GM04504 (cell line): ENCODE measurements at regions not wholly inside any gene's neighbourhood (a gene's known extent, or its start where the extent isn't known, plus 50 kb on each side); places are given as distances from the start of the nearest gene placed in this dataset.
"Not testable (repeated sequence)": the region's sequence is repeated elsewhere in the genome, so short reads cannot be mapped to it uniquely, and the experiment has no call there.

Experiments
- DNase-seq: peaks from one replicate; pipeline ENCODE4 v3.0.0-alpha.2; 2012; ENCODE audit warnings: low read depth

DNA sequence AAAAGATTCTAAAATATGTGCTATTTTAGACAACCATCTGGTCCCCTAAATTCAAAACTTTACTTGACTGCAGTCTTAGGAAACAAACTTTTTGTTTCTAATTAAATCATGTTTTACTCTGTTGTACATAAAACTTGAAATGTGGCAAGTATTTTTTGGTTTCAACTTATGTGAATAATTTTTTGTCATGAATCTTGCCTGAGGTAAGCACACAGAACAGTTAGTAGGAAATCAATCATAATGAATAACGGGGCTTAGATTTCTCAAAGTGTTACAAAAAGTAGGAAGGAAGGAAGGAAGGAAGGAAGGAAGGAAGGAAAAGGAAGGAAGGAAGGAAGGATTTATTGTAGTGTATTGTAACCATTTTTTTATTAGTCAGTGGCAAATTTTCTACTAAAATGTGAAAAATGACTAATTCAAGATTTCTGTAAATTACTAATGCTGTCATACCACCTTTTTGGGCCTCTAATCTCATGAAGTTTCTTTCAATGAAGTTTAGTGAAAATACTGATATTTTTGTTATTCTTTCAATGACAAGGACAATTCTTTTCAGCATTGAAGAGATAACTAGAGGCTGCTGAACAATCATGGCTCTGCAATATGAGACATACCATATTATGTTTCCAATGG lies 1689.2 kb downstream of the OTOL1 start:
- DNase-seq, result no peak

DNA sequence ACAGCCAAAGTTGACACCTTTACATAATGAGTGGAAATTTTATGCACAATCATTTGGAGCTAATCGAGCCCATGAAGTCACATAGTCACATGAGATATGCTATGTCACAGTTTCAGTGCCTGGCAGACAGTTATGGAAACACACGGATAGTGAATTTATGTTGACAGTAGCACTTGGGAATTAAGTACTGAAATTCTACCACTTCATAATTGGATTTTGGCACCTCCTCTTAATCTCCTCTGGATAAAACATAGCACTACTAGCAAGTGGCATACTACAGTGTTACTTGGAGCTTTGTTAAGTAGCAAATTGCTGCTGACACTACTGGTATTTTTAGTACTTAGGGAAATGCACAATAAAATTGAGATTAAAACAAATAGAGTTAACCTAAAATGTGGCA lies 1679.4 kb downstream of the OTOL1 start:
- DNase-seq, result no peak

DNA sequence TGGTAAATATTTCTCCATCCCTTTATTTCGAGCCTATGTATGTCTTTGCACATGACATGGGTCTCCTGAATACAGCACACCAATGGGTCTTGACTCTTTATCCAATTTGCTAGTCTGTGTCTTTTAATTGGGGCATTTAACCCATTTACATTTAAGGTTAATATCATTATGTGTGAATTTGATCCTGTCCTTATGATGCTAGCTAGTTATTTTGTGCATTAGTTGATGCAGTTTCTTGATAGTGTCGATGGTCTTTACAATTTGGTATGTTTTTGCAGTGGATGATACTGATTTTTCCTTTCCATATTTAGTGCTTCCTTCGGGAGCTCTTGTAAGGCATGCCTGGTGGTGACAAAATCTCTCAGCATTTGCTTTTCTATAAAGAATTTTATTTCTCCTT lies 1675.9 kb downstream of the OTOL1 start:
- DNase-seq, result not testable (repeated sequence)

DNA sequence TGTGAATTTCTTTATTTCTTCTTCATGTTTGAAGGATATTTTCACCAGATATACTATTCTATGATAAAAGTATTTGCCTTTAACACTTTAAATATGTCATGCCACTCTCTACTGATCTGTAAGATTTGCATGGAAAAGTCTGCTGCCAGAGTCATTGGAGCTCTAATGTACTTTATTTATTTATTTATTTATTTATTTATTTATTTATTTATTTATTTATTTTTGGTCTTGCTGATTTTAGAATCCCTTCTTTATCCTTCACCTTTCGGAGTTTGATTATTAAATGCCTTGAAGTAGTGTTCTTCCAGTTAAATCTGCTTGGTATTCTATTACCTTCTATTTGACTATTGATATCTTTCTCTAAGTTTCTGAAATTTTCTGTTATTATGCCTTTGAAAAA lies 1669.6 kb downstream of the OTOL1 start:
- no peak for DNase-seq

DNA sequence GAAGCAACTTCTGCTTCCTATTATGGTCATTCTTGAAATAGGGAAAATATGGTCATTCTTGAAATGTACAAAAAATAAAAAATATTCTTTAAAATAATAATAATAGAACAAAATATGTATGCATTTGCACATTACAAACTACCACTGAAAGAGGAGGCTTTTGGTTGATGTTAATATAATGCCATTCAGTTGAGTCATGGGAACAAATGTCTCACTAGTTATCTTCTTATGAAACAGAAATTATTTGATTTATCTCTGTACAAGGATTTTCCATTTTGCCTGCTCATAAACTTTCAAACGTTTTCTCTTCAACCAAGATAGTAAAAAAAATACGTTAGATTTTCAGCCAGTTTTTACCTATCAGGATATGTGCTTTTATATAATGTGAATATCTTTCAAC lies 1662.7 kb downstream of the OTOL1 start:
- no peak for DNase-seq

DNA sequence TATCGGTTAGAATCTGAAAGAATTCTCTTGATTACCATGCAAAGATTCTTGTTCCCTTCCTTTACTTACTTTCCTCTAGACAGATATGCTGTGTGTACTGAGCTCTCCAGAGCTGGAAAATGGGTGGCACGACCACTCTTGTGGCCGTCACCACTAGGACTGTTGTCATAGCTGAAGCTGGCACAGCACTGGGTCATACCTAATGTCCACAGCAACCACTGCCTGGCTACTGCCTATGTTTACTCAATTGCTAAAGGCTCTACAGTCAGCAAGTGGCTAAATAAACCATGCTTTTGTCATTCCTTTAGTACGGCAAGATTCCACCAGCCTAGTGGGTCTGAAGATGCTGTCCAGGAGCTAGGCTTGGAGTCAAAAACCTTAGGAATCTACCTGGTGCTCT lies 1643.0 kb downstream of the OTOL1 start:
- DNase-seq, result no peak

DNA sequence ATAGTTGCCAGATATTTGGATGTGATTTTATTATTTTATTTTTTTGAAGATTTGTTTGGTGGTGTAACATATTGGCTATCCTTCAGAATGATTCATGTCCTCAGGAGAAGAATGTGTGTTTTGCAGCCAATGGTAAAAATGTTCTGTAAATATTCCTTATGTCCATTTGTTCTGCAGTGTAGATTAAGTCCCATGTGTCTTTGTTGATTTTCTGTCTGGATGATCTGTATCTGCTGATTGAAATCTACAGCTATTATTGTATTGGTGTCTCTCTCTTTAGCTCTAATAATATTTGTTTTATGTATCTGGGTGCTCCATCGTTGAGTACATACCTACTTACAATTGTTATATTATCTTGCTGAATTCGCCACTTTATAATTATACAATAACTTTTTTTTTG lies 1641.7 kb downstream of the OTOL1 start:
- DNase-seq, result no peak

DNA sequence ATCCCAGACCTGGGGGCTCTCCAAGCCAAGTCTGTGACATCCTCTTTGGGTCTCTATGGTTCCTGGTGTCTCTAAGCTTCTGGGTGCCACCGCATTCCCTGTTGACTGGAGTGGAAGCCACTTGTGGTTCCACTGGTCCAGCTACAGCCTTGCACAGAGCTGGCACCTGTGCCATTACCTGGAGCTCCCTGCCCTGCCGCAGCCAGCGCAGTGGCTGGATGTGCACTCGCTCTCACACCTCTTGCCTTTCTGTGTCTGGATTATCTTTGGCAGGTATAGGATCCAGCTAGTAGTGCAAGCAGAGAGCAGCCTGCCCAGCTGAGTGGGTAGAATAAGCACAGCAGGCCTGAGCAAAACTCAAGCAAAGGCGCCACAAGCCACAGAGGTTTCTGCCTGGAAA lies 1635.5 kb downstream of the OTOL1 start:
- DNase-seq, result no peak

DNA sequence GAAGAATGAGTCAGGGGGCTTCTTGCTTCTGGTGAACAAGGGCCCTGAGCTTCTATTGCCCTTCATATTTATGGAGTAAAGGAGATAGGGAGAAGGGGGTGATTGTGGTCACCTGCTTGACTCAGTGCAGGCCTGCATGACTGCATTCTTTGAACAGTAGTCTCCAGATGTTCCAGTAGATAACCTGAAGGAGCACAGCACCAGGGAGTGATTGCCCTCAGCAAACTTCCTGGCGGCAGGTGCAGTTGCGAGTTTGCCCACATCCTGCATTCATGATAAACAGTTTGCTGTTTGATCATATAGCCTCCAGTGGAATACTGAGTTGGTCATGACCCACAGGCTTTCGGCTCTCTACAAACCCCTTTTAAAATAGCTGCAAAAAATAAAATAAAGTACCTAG lies 1632.7 kb downstream of the OTOL1 start:
- DNase-seq, result no peak

DNA sequence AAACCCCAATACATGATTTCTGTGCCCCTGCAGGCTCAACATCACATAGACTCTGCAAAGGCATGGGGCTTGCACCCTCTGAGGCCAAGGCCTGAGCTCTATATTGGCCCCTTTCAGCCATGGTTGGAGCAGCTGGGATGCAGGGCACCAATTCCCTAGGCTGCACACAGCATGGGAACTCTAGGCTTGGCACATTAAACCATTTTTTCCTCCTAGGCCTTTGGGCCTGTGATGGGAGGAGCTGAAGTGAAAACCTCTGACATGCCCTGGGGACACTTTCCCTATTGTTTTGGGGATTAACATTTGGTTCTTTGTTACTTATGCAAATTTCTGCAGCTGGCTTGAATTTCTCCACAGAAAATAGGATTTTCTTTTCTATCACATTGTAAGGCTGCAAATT lies 1629.5 kb downstream of the OTOL1 start:
- DNase-seq, result no peak
